ENCODE measurements at regions not wholly inside any gene's neighbourhood (a gene's known extent, or its start where the extent isn't known, plus 50 kb on each side); places are given as distances from the start of the nearest gene placed in this dataset.

GRCh38 chr6:25180630-25181349, 98.4 kb upstream of the CARMIL1 start:
- no peak for DNase-seq
- TF ChIP-seq, protein P1, sequence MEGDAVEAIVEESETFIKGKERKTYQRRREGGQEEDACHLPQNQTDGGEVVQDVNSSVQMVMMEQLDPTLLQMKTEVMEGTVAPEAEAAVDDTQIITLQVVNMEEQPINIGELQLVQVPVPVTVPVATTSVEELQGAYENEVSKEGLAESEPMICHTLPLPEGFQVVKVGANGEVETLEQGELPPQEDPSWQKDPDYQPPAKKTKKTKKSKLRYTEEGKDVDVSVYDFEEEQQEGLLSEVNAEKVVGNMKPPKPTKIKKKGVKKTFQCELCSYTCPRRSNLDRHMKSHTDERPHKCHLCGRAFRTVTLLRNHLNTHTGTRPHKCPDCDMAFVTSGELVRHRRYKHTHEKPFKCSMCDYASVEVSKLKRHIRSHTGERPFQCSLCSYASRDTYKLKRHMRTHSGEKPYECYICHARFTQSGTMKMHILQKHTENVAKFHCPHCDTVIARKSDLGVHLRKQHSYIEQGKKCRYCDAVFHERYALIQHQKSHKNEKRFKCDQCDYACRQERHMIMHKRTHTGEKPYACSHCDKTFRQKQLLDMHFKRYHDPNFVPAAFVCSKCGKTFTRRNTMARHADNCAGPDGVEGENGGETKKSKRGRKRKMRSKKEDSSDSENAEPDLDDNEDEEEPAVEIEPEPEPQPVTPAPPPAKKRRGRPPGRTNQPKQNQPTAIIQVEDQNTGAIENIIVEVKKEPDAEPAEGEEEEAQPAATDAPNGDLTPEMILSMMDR (IDR thresholded peaks at IDR 0.05): no peak
- intact Hi-C loops (cut with DNase I): no loop called here
- H3K27ac ChIP-seq: no peak overlapping the region
- H3K36me3 ChIP-seq: no peaks in the 10 kb centered on the region
- H3K27me3 ChIP-seq (ENCODE audit: low read depth): no peaks in the 10 kb centered on the region
- H3K4me3 ChIP-seq: no peak overlapping the region
- peaks cover 23% of the 10 kb centered on the region for H3K4me1 ChIP-seq
- ATAC-seq: peak in 1 of 2 donors; percentile 13
- no peaks in the 10 kb centered on the region for H3K9me3 ChIP-seq

- intact Hi-C loops (cut with DNase I): no loop called here
- TF ChIP-seq, protein P1 (IDR thresholded peaks at IDR 0.05): no peak
- H3K9me3 ChIP-seq: no peaks in the 10 kb centered on the region
- no peaks in the 10 kb centered on the region for H3K27me3 ChIP-seq (ENCODE audit: low read depth)
- peaks cover 18% of the 10 kb centered on the region for H3K4me1 ChIP-seq
- DNase-seq: no peak
- H3K36me3 ChIP-seq: no peaks in the 10 kb centered on the region
- H3K4me3 ChIP-seq: no peak overlapping the region
- no peak overlapping the region for H3K27ac ChIP-seq
- ATAC-seq: peak in 1 of 2 donors; percentile 29
These were observed 97.8 kb upstream of the CARMIL1 start for GRCh38 chr6:25181350-25181724.

DNA sequence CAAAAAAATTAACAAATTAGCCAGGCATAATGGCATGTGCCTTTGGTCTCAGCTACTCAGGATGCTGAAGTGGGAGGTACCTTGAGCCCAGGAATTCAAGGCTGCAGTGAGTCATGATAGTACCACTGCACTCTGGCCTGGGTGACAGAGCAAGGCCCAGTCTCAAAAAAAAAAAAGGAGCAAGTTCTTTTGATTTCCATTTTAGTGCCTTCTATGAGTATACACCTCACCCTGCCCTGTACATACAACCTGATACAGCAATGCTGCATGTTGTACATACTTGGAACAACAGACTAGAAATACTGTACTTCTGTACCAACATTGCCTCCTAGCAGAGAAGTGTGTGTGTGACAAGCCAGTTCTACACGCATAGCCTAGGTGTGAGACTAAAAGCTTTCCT, 97.3 kb upstream of the CARMIL1 start:
- Histone ChIP-seq H3K9me3 (no peaks in the 10 kb centered on the region), H3K27me3 (ENCODE audit: low read depth) (no peaks in the 10 kb centered on the region), H3K4me1 (peaks cover 13% of the 10 kb centered on the region), H3K27ac (no peak overlapping the region), H3K36me3 (no peaks in the 10 kb centered on the region), H3K4me3 (no peak overlapping the region)
- ATAC-seq (peak; percentile 52 to 71), DNase-seq (no peak)
- intact Hi-C loops (cut with DNase I): no loop called here
- TF ChIP-seq, protein P1 (IDR thresholded peaks at IDR 0.05): no peak

DNA sequence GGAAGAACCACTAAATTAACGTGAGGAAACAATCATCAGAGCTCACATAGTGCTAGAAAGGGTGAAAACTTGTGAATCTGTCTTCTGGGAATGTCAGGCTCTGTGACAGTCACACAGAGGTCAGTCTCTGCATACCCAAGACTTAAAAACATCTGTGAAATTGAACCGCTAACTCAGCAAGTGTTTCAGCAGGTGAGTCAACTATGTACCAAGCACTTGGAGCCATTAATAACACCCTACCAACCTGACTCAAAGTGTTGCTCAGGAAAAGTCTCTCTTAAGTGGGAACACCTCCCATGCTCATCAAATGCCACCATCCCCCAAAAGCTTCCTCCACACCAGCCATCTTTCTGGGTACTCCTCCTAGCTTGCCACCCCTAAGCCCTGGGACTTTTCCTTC, 92.3 kb upstream of the CARMIL1 start:
- H3K36me3 ChIP-seq: no peaks in the 10 kb centered on the region
- TF ChIP-seq, protein P1 (IDR thresholded peaks at IDR 0.05): no peak
- H3K4me3 ChIP-seq: no peak overlapping the region
- H3K27me3 ChIP-seq (ENCODE audit: low read depth): no peaks in the 10 kb centered on the region
- no peaks in the 10 kb centered on the region for H3K9me3 ChIP-seq
- no peak overlapping the region for H3K27ac ChIP-seq
- intact Hi-C loops (cut with DNase I): no loop called here
- H3K4me1 ChIP-seq: no peaks in the 10 kb centered on the region
- ATAC-seq (no peak), DNase-seq (no peak)

DNA sequence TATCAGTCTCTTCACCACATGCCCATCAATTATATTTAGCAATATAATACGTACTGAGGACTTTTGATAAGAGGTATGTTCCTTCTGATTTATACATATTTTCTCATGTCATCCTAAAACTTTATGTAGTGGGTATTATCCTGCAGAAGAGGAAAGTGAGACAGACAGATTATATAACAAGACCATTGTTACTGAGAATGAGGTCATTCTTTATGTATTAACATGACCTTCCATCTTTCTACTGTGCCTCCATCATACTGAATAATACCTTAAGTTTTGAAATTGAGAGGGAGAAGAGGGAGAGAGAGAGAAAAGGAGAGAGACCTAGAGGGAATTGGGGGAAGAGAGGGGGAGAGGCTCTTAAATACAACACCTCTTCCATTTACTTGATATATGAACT, 90.9 kb upstream of the CARMIL1 start:
- DNase-seq: no peak
- H3K9me3 ChIP-seq: no peaks in the 10 kb centered on the region
- no peak for ATAC-seq
- no peak overlapping the region for H3K4me3 ChIP-seq
- H3K27me3 ChIP-seq (ENCODE audit: low read depth): no peaks in the 10 kb centered on the region
- H3K36me3 ChIP-seq: no peaks in the 10 kb centered on the region
- intact Hi-C loops (cut with DNase I): no loop called here
- H3K4me1 ChIP-seq: peaks cover 8% of the 10 kb centered on the region
- H3K27ac ChIP-seq: no peak overlapping the region
- TF ChIP-seq, protein P1 (IDR thresholded peaks at IDR 0.05): no peak
